T47D (cell line): ENCODE measurements at regions not wholly inside any gene's neighbourhood (a gene's known extent, or its start where the extent isn't known, plus 50 kb on each side); places are given as distances from the start of the nearest gene placed in this dataset.
"Not testable (repeated sequence)": the region's sequence is repeated elsewhere in the genome, so short reads cannot be mapped to it uniquely, and the experiment has no call there.

ENCODE experiments used
- DNase-seq, 2 experiments: peaks; one replicate each; pipeline versions ENCODE4 v3.0.0 to v3.0.0-alpha.2; 2011 to 2012; ENCODE audit warnings: low read depth in 1 of 2, low spot score in 1 of 2
- JUND ChIP-seq: IDR thresholded peaks from 2 replicates; pipeline ENCODE4 v1.6.1; 2012; ENCODE audit warnings: low read depth
- in situ Hi-C: cut with HindIII; loops from 2 replicates; pipeline ENCODE4 v1.10.0; 2016; ENCODE audit warnings: low sequenced_read_pairs, low pct_unique_long_range_greater_than_20kb

DNA sequence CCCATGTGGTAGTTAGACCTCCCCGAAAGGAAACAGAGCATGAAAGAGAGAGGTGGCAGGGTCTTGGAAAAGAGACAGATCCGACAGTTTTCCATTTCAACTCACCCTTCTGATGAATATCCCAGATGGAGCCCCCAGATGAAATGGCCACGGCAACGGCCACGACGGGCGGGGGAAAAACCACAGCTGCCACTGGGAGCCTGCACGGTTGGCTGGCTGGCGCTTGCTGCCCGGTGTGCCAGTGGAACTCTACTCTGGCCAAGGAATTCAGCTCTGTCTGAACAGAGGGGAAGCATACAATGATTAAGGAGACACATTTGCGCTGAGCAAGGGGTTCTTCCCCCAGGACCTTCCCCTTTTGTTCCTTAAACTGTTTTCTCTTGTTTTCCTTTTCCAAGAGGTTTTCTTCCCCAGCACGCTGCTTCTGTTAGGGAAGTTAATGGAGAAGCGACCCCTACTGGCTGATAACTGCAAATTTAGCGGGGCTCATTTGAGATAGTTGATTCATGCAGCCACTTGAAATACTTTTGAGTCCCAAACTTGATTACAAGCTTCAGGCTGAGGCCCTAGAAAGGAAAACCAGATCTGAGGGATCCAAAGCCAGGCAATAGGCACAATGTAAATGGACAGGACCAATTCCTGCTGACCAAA is 1122.5 kb downstream of the NCAM2 start:
- DNase-seq = no peak
- TF ChIP-seq JUND = no peak

DNA sequence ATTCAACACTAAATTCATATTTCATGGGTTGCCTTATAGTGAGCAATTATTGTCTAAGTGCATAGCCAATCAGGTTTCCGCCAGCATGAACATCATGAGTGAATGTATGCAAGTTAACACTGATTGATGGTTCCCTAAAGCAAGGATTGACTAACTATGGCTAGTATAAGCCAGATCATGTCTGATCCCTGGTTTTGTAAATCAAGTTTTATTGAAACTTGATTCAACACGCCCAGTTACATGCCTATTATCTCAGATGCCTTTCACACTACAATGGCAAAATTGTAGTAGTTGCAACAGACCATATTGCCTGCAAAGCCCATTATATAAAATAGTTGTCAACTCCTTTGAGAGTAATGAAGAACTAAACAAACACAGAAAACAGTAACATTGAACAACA is 1127.4 kb downstream of the NCAM2 start:
- in situ Hi-C loops = no loop called here
- TF ChIP-seq JUND = no peak
- DNase-seq = no peak

More for the DNA sequence above, 1122.5 kb downstream of the NCAM2 start:
- in situ Hi-C loops = no loop called here

DNA sequence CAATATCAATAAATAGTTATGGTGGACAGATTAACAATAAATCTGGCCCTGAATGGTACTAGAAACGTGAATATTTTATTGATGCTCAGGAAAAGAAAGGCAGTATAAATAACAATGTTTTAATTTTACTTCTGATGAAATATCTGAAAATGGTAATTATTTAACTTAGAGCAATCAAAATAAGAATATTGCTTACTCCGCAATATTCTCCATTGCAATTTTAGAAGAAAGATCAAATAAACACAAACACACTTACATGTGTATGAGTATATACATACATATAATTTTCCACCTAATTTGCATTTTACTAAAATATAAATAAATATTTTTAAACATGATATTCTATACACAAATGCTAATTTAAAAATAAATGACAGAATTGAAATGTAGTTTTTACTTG is 1130.5 kb downstream of the NCAM2 start:
- DNase-seq = no peak
- TF ChIP-seq JUND = no peak
- in situ Hi-C loops = no loop called here

DNA sequence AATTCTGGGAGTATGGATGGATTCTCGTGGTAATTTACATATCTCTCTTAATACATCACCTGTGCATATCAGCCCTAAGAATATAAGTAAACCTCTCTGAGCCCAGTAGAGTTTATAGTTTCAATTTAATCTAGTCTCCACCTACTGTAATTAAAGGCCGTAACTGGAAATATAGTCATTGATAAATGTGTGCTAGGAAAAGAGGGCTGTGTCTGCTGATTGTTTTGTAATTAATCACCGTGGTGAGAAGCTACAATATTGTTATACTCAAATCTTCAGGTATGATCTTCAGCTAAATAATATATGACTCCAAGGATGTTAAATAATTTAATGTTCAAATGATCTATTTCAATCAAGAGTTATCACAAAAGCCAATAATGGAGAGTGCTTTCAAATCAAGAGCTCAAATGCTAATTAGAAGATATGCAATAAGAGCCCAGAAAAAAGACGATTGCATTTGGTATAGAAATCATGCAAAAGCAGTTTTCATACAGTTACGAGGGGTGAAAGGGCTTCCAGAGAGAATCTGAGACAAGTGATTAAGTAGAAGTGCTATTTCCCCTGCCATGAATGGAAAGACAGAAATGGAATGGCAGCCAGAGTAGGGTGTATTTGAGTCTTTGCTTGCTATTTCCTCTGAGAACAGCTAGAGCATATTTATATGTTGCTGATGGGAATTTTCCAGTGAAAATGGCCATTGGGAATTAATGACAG is 1134.3 kb downstream of the NCAM2 start:
- no peak for TF ChIP-seq JUND
- in situ Hi-C loops = no loop called here
- DNase-seq = no peak

DNA sequence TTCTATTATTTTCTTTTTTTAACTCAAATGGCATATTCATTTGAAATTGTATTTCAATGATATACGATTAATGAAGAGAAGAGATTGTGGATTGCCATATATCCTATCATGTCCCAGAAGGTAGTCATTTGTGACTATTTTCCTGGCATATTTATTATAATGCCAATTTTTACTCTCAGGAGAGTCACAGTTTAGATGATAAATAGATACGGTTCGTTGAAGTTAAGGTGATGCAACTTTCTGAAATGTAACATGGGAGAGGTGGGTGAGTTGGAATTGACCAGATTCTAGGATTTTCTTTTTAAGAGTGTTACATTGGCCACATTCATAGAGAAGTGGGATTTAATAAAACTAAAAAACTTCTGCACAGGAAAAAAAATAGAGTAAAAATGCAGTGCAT is 1138.5 kb downstream of the NCAM2 start:
- TF ChIP-seq JUND = no peak
- in situ Hi-C loops = no loop called here
- no peak for DNase-seq

DNA sequence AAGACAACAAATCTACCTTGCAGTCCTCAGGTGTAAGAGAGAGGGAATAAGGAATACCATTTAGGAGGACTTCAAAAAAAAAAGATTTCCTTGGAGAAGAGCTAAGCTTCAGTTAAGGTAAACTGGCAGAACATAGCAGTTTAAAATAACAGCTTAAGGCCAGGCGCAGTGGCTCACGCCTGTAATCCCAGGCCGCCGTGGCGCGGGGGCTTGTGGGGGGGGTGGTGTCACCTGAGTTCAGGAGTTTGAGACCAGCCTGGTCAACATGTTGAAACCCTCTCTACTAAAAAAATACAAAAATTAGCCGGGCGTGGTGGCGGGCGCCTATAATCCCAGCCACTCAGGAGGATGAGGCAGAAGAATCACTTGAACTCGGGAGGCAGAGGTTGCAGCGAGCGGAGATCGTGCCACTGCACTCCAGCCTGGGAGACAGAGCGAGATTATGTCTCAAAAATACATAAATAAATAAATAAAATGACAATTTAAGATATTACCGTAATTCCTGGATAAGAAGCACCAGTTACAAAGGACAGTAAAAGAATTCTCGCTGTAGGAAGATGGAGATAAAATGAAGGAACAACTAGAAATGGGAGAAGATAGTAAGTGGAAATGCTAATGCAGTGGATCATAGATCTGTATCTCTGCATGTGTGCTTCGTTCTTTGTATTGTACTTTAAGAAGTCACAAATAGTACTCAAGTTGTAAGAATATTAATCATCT is 1140.2 kb downstream of the NCAM2 start:
- peak in 1 of 2 experiments; percentile 15 for DNase-seq
- in situ Hi-C loops = no loop called here
- TF ChIP-seq JUND = no peak

DNA sequence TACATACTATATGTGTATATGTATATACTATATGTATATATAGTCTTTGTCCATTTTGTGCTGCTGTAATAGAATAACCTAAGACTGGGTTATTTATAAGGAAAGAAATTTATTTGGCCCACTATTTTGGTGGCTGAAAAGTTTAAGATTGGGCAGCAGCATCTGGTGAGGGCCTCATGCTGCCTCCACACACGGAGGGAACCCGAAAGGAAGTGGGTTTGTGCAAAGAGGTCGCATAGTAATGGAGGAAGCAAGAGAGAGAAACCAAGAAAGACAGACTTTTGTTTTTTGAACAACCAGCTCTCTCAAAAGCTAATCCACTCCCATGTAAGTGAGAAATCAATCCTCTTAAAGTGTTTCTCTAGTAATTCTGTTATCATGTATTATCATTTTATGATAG is 1147.3 kb downstream of the NCAM2 start:
- no peak for TF ChIP-seq JUND
- no peak for DNase-seq
- in situ Hi-C loops = no loop called here

DNA sequence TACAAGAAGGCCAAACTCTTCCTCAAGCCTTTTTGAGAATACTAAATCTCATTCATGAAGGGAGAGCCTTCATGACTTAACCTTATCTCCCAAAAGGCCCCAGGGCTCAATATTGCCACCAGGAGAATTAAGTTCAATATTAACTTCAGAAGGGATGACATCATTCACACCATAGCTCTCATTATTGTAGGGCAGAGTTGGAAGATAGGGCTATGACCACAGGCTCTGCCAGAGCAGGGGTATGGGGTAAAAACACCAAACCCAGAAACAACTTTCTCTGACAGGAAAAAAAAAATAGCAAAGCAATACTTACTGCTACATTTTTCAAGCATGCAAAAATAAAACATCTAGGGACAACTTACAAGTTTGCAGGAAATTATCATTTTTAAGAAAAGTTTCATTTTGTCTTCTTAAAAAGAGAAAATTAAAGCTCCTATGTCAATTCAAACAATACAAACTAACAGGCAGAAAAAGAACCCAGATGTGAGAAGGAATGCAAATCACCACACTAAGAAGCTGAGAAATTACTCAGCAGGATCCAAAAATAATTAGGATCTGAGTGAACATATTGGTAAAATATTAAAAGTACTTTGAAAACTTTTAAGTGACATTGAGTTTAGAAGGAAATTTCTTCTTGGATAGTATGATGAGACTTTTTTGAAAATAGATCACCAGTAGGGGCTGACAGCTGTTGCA is 1156.5 kb downstream of the NCAM2 start:
- in situ Hi-C loops = no loop called here
- no peak for DNase-seq
- TF ChIP-seq JUND = no peak

DNA sequence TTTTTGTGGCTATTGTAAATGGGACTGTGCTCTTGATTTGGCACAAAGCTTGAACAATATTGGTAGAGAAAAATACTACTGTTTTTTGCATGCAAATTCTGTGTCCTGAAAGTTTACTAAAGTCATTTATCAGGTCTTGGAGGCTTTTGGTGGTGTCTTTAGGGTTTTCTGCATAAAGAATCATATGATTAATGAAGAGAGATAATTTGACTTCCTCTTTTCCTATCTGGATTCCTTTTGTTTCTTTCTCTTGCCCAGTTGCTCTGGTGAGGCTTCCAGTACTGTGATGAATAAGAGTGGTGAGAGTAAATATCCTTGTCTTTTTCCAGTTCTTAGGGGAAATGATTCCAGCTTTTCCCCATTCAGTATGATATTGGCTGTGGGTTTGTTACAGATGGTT is 1166.7 kb downstream of the NCAM2 start:
- TF ChIP-seq JUND = no peak
- no peak for DNase-seq
- in situ Hi-C loops = no loop called here

DNA sequence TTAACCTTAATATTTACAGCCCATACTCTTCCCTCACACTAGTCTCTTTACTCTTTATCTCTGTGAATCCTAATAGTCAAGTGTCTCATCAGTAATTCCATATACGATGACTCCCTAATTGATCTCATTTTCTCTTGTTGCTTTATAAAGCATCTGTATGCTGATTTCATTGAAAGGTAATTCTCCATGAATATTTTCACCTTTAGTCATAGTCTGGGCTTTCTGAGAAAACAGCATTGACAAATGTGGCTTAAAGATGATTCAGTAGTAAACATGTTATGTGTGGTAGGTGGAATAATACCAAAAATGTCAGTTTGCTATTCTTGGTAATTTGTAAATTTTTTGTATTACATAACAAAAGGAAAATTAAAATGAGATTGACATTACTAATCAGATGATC is 1176.5 kb downstream of the NCAM2 start:
- no peak for TF ChIP-seq JUND
- no peak for DNase-seq
- in situ Hi-C loops = no loop called here

DNA sequence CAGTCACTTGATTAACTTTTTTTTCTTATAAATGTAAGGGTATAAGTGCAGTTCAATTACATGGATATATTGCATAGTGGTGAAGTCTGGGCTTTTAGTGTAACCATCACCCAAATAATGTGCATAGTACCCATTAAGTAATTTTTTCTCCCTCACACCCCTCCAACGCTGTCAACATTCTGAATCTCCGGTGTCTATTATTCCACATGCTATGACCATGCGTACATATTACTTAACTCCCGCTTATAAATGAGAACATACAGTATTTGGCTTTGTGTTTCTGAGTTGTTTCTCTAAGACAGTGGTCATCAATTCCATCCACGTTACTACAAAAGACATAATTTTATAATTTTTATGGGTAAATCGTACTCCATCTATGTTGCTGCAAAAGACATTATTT is 1191.1 kb downstream of the NCAM2 start:
- TF ChIP-seq JUND = no peak
- DNase-seq = no peak
- in situ Hi-C loops = no loop called here

DNA sequence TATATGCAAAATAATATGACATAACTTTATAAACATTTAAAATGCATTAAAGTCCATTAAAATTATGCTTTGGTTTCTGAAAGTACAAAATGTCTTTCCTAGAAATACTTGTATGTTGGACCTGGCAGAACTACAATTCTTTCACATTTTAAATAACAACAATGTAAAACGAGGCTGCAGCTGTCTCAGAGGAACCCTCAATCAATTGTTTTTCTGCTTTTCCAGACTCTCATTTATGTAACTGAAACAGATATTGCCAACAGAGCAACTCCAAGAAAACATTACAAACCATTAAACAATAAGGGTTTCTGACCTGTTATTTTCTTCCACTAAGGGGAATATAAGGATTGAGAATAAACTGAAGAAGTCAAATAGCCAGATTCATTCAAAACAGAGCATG is 1193.4 kb downstream of the NCAM2 start:
- no peak for DNase-seq
- TF ChIP-seq JUND = no peak
- in situ Hi-C loops = no loop called here

DNA sequence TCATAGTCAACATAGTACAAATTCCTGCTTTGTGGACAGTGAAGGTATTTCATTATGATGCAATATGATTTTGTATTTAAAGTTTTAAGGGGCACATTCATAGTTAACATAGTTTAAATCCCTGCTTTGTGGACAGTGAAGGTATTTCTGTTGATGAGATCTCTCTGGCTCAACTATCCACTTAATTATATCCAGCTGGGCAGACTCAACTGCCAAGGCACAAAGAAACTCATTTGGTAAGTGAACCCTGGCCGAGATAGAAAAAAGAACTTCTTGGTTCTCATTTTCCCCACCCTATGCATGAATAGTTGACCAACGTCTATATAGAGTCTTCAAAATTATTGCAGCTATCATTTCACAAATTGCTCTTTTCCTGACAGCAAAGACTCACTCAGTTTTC is 1194.6 kb downstream of the NCAM2 start:
- DNase-seq = peak in 1 of 2 experiments; percentile 25
- no peak for TF ChIP-seq JUND
- in situ Hi-C loops = no loop called here

DNA sequence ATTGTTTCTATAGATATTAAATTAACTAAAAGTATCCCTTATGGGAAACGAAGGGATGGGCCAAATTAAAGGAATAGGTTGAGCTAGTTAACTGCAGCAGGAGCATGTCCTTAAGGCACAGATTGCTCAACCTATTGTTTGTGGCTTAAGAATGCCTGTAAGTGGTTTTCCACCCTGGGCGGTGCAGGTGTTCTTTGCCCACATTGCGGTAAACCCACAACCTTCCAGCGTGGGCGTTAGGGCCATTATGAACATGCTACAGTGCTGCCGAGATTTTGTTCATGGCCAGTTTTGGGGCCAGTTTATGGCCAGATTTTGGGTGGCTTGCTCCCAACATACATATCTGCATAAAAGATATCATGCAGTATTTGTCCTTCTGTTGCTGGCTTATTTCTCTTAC is 1196.8 kb downstream of the NCAM2 start:
- in situ Hi-C loops = not testable (repeated sequence)
- DNase-seq = peak in 1 of 2 experiments; percentile 12
